A673 (cell line): ENCODE measurements at regions not wholly inside any gene's neighbourhood (a gene's known extent, or its start where the extent isn't known, plus 50 kb on each side); places are given as distances from the start of the nearest gene placed in this dataset.

ENCODE experiments used
- CTCF ChIP-seq: fragments of 300-800, 200-600 bp; sonication (generic); conservative IDR thresholded peaks from 2 replicates; pipeline ENCODE4 v1.5.1; 2017; ENCODE audit warnings: low read depth, mild to moderate bottlenecking, antibody characterized with exemption, low read length, moderate library complexity, mixed read lengths
- EZH2 ChIP-seq: fragments of 200-600 bp; sonication (generic); IDR thresholded peaks from 2 replicates; pipeline ENCODE4 v1.6.1; 2017; ENCODE audit warnings: borderline replicate concordance, low read depth, mild to moderate bottlenecking, mixed read lengths, antibody characterized with exemption, low read length; ENCODE audit not compliant: poor library complexity, severe bottlenecking

GRCh38 chr1:66439031-66439740 lies 94.8 kb upstream of the SGIP1 start:
- TF ChIP-seq CTCF (no peak), EZH2 (no peak)
